Epithelial cell of esophagus (primary cell): ENCODE measurements at regions not wholly inside any gene's neighbourhood (a gene's known extent, or its start where the extent isn't known, plus 50 kb on each side); places are given as distances from the start of the nearest gene placed in this dataset.
A peak's percentile ranks its signal among the peaks of the same experiment; 100 is the strongest.

ENCODE experiments used
- DNase-seq: peaks from one replicate; pipeline ENCODE4 v3.0.0; 2010; ENCODE audit warnings: low read depth
- H3K4me3 ChIP-seq: 2 replicates; pipeline ENCODE4 v1.5.1; 2011; ENCODE audit warnings: mild to moderate bottlenecking, low read length, control low read depth
- CTCF ChIP-seq: IDR thresholded peaks from 2 replicates; pipeline ENCODE4 v1.5.1; 2011; ENCODE audit warnings: low read depth, mild to moderate bottlenecking, low read length, control low read depth, inconsistent platforms; ENCODE audit not compliant: insufficient read depth; ENCODE audit errors: missing control alignments

- no peak overlapping the region for H3K4me3 ChIP-seq
- DNase-seq, result no peak
- no peak for TF ChIP-seq CTCF
These were observed 123.5 kb upstream of the CACNA1A start for GRCh38 chr19:13629687-13630357.

GRCh38 chr19:13627531-13627930 lies 121.3 kb upstream of the CACNA1A start:
- no peak for DNase-seq
- H3K4me3 ChIP-seq, result no peak overlapping the region
- no peak for TF ChIP-seq CTCF

GRCh38 chr19:13623716-13624710 lies 117.7 kb upstream of the CACNA1A start:
- DNase-seq, result no peak
- H3K4me3 ChIP-seq, result no peak overlapping the region
- no peak for TF ChIP-seq CTCF

GRCh38 chr19:13622766-13623715 lies 116.8 kb upstream of the CACNA1A start:
- TF ChIP-seq CTCF, result no peak
- DNase-seq, result no peak
- H3K4me3 ChIP-seq, result no peak overlapping the region

GRCh38 chr19:13621413-13621812 lies 115.1 kb upstream of the CACNA1A start:
- TF ChIP-seq CTCF, result no peak
- H3K4me3 ChIP-seq, result no peak overlapping the region
- DNase-seq, result peak; percentile 78

- DNase-seq, result peak; percentile 56
- H3K4me3 ChIP-seq, result no peak overlapping the region
- TF ChIP-seq CTCF, result no peak
These were observed 112.9 kb upstream of the CACNA1A start for GRCh38 chr19:13619203-13619632.
